ENCODE measurements at regions not wholly inside any gene's neighbourhood (a gene's known extent, or its start where the extent isn't known, plus 50 kb on each side); places are given as distances from the start of the nearest gene placed in this dataset.
"Not testable (repeated sequence)": the region's sequence is repeated elsewhere in the genome, so short reads cannot be mapped to it uniquely, and the experiment has no call there.

- DNase-seq (ENCODE audit: low spot score), result not testable (repeated sequence)
Observed at GRCh38 chr16:29328528-29328927, 78.0 kb downstream of the NPIPB11 start.

- DNase-seq (ENCODE audit: low spot score), result not testable (repeated sequence)
Observed at GRCh38 chr16:29327631-29328408, 78.7 kb downstream of the NPIPB11 start.

GRCh38 chr16:29326164-29327125, 80.1 kb downstream of the NPIPB11 start:
- DNase-seq (ENCODE audit: low spot score), result not testable (repeated sequence)

- not testable (repeated sequence) for DNase-seq (ENCODE audit: low spot score)
Observed at GRCh38 chr16:29323725-29324124, 82.8 kb downstream of the NPIPB11 start.

- no peak for DNase-seq (ENCODE audit: low spot score)
Observed at GRCh38 chr16:29321585-29321984, 84.9 kb downstream of the NPIPB11 start.

- DNase-seq (ENCODE audit: low spot score), result no peak
Observed at GRCh38 chr16:29321000-29321393, 85.5 kb downstream of the NPIPB11 start.

- no peak for DNase-seq (ENCODE audit: low spot score)
Observed at GRCh38 chr16:29320274-29320999, 86.1 kb downstream of the NPIPB11 start.

- no peak for DNase-seq (ENCODE audit: low spot score)
Observed at GRCh38 chr16:29319726-29320125, 86.8 kb downstream of the NPIPB11 start.

GRCh38 chr16:29318561-29318968, 87.9 kb downstream of the NPIPB11 start:
- not testable (repeated sequence) for DNase-seq (ENCODE audit: low spot score)

- no peak for DNase-seq (ENCODE audit: low spot score)
Observed at GRCh38 chr16:29318037-29318436, 88.5 kb downstream of the NPIPB11 start.

- no peak for DNase-seq (ENCODE audit: low spot score)
Observed at GRCh38 chr16:29317269-29317668, 89.2 kb downstream of the NPIPB11 start.

- DNase-seq (ENCODE audit: low spot score), result no peak
Observed at GRCh38 chr16:29316761-29317183, 89.7 kb downstream of the NPIPB11 start.

- no peak for DNase-seq (ENCODE audit: low spot score)
Observed at GRCh38 chr16:29315916-29316517, 90.5 kb downstream of the NPIPB11 start.

GRCh38 chr16:29315046-29315445, 91.5 kb downstream of the NPIPB11 start:
- no peak for DNase-seq (ENCODE audit: low spot score)

GRCh38 chr16:29314292-29314934, 92.1 kb downstream of the NPIPB11 start:
- DNase-seq (ENCODE audit: low spot score), result no peak

- DNase-seq (ENCODE audit: low spot score), result no peak
Observed at GRCh38 chr16:29313559-29314048, 92.9 kb downstream of the NPIPB11 start.

GRCh38 chr16:29312835-29313558, 93.5 kb downstream of the NPIPB11 start:
- no peak for DNase-seq (ENCODE audit: low spot score)

GRCh38 chr16:29312345-29312675, 94.2 kb downstream of the NPIPB11 start:
- not testable (repeated sequence) for DNase-seq (ENCODE audit: low spot score)

- DNase-seq (ENCODE audit: low spot score), result no peak
Observed at GRCh38 chr16:29311461-29312344, 94.8 kb downstream of the NPIPB11 start.

Measured in cerebellar cortex (tissue), 1 donor.